ENCODE measurements at regions not wholly inside any gene's neighbourhood (a gene's known extent, or its start where the extent isn't known, plus 50 kb on each side); places are given as distances from the start of the nearest gene placed in this dataset.

DNA sequence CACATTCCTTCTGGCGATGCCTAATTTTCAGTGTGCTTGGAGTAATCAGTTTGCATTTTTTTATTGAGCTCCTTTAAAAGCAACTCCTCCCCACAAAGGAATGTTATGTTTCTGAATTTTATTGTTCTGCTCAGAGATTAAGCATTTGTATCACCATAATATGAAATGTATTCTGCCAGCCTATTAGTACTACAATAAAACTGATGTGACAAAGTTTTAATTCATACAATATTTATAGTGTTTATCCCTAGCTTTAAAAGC is 236.9 kb upstream of the ASCC3 start:
- TF ChIP-seq, protein P1, sequence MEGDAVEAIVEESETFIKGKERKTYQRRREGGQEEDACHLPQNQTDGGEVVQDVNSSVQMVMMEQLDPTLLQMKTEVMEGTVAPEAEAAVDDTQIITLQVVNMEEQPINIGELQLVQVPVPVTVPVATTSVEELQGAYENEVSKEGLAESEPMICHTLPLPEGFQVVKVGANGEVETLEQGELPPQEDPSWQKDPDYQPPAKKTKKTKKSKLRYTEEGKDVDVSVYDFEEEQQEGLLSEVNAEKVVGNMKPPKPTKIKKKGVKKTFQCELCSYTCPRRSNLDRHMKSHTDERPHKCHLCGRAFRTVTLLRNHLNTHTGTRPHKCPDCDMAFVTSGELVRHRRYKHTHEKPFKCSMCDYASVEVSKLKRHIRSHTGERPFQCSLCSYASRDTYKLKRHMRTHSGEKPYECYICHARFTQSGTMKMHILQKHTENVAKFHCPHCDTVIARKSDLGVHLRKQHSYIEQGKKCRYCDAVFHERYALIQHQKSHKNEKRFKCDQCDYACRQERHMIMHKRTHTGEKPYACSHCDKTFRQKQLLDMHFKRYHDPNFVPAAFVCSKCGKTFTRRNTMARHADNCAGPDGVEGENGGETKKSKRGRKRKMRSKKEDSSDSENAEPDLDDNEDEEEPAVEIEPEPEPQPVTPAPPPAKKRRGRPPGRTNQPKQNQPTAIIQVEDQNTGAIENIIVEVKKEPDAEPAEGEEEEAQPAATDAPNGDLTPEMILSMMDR (IDR thresholded peaks at IDR 0.05) = no peak
- no peak for TF ChIP-seq POLR2A (IDR thresholded peaks at IDR 0.05)

Data from heart left ventricle (tissue), 13 donors.